Stimulated activated memory B cell treated with anti-CD40 and anti-IgM and Interleukin-4, amounts not matched to agents 10 μg/mL and 1 μg/mL and 100 μg/mL, for 72 hours (primary cell): ENCODE measurements at regions not wholly inside any gene's neighbourhood (a gene's known extent, or its start where the extent isn't known, plus 50 kb on each side); places are given as distances from the start of the nearest gene placed in this dataset.
"Not testable (repeated sequence)": the region's sequence is repeated elsewhere in the genome, so short reads cannot be mapped to it uniquely, and the experiment has no call there.

Experiments used
- ATAC-seq: fragments of 150-1000 bp; cut with Tn5 transposase; 2 replicates; pipeline ENCODE4 v1.10.0; 2021
- H3K27ac Mint-ChIP-seq: one replicate; pipeline ENCODE4 v1.8.0; 2022; ENCODE audit warnings: mild to moderate bottlenecking, mixed read lengths
- H3K27me3 Mint-ChIP-seq: one replicate; pipeline ENCODE4 v1.8.0; 2022; ENCODE audit warnings: mixed read lengths
- H3K36me3 Mint-ChIP-seq: one replicate; pipeline ENCODE4 v1.8.0; 2022; ENCODE audit warnings: mixed read lengths
- H3K4me1 Mint-ChIP-seq: one replicate; pipeline ENCODE4 v1.8.0; 2022; ENCODE audit warnings: mixed read lengths
- H3K4me3 Mint-ChIP-seq: one replicate; pipeline ENCODE4 v1.8.0; 2022; ENCODE audit warnings: mild to moderate bottlenecking, moderate library complexity, mixed read lengths
- H3K9me3 Mint-ChIP-seq: one replicate; pipeline ENCODE4 v1.8.0; 2022; ENCODE audit warnings: mixed read lengths

DNA sequence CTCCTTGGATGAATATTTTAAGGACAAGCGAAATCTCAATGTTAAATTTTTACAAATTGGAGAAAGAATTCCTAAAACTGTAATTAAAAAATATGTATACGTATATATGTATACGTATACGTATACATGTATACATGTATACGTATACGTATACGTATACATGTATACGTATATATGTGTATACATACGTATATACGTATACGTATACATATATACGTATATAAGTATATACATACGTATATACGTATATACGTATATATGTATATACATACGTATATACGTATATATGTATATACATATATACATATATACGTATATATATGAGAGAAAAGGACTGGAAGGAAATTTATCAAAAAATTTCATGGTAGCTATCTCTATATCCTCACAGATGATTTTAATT is 110.2 kb upstream of the ACKR3 start:
- no peak for ATAC-seq
- H3K36me3 Mint-ChIP-seq: peaks cover 6% of the 10 kb centered on the region
- no peaks in the 10 kb centered on the region for H3K4me1 Mint-ChIP-seq
- H3K9me3 Mint-ChIP-seq: peaks cover 4% of the 10 kb centered on the region
- H3K27me3 Mint-ChIP-seq: peaks cover 19% of the 10 kb centered on the region
- no peak overlapping the region for H3K27ac Mint-ChIP-seq
- no peak overlapping the region for H3K4me3 Mint-ChIP-seq

GRCh38 chr2:236464140-236464539 is 105.5 kb upstream of the ACKR3 start:
- H3K9me3 Mint-ChIP-seq: peaks cover 13% of the 10 kb centered on the region
- no peak overlapping the region for H3K4me3 Mint-ChIP-seq
- no peaks in the 10 kb centered on the region for H3K27me3 Mint-ChIP-seq
- ATAC-seq: no peak
- no peaks in the 10 kb centered on the region for H3K36me3 Mint-ChIP-seq
- no peak overlapping the region for H3K27ac Mint-ChIP-seq
- H3K4me1 Mint-ChIP-seq: no peaks in the 10 kb centered on the region

GRCh38 chr2:236472720-236473495 is 96.7 kb upstream of the ACKR3 start:
- H3K9me3 Mint-ChIP-seq: peaks cover 12% of the 10 kb centered on the region
- ATAC-seq: no peak
- H3K36me3 Mint-ChIP-seq: no peaks in the 10 kb centered on the region
- H3K4me3 Mint-ChIP-seq: no peak overlapping the region
- H3K4me1 Mint-ChIP-seq: no peaks in the 10 kb centered on the region
- H3K27me3 Mint-ChIP-seq: peaks cover 15% of the 10 kb centered on the region
- no peak overlapping the region for H3K27ac Mint-ChIP-seq

GRCh38 chr2:236473691-236474090 is 95.9 kb upstream of the ACKR3 start:
- no peak overlapping the region for H3K4me3 Mint-ChIP-seq
- no peak overlapping the region for H3K27ac Mint-ChIP-seq
- no peak for ATAC-seq
- peaks cover 20% of the 10 kb centered on the region for H3K27me3 Mint-ChIP-seq
- H3K9me3 Mint-ChIP-seq: peaks cover 14% of the 10 kb centered on the region
- no peaks in the 10 kb centered on the region for H3K36me3 Mint-ChIP-seq
- H3K4me1 Mint-ChIP-seq: no peaks in the 10 kb centered on the region

- Mint-ChIP-seq H3K36me3 (peaks cover 17% of the 10 kb centered on the region), H3K27me3 (peaks cover 24% of the 10 kb centered on the region), H3K4me3 (no peak overlapping the region), H3K9me3 (peaks cover 29% of the 10 kb centered on the region), H3K27ac (no peak overlapping the region), H3K4me1 (no peaks in the 10 kb centered on the region)
- ATAC-seq: no peak
Observed at GRCh38 chr2:236479814-236480213, 89.8 kb upstream of the ACKR3 start.

GRCh38 chr2:236483102-236483501 is 86.5 kb upstream of the ACKR3 start:
- Mint-ChIP-seq H3K27me3 (peaks cover 14% of the 10 kb centered on the region), H3K27ac (no peak overlapping the region), H3K36me3 (peaks cover 17% of the 10 kb centered on the region), H3K9me3 (peaks cover 15% of the 10 kb centered on the region), H3K4me3 (no peak overlapping the region), H3K4me1 (no peaks in the 10 kb centered on the region)
- ATAC-seq: no peak

DNA sequence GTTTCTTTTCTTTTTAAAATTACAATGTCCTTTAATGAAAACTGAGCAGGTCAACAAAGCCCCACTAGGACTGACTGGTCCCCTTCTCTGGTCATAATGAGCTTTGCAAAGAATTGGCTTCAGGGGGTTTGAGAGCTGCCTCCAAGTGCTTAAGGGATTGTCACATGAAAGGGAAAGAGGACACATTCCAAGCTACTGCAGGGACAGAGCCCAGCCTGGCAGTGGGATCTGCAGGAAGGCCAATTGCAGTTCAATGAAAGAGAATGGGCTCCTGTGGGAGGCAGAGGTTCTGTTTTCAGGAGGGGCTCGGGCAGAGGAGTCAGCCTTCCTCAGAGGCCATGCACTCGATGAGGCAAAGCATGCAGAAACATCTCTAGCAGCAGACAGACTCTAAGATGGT is 84.1 kb upstream of the ACKR3 start:
- Mint-ChIP-seq H3K27me3 (peaks cover 11% of the 10 kb centered on the region), H3K9me3 (peaks cover 4% of the 10 kb centered on the region), H3K27ac (no peak overlapping the region), H3K4me1 (no peaks in the 10 kb centered on the region), H3K4me3 (no peak overlapping the region), H3K36me3 (peaks cover 4% of the 10 kb centered on the region)
- no peak for ATAC-seq

- not testable (repeated sequence) for H3K9me3 Mint-ChIP-seq, H3K4me3 Mint-ChIP-seq, H3K4me1 Mint-ChIP-seq, H3K36me3 Mint-ChIP-seq, H3K27ac Mint-ChIP-seq, ATAC-seq
- peaks cover 11% of the 10 kb centered on the region for H3K27me3 Mint-ChIP-seq
Observed at GRCh38 chr2:236489083-236489482, 80.5 kb upstream of the ACKR3 start.

DNA sequence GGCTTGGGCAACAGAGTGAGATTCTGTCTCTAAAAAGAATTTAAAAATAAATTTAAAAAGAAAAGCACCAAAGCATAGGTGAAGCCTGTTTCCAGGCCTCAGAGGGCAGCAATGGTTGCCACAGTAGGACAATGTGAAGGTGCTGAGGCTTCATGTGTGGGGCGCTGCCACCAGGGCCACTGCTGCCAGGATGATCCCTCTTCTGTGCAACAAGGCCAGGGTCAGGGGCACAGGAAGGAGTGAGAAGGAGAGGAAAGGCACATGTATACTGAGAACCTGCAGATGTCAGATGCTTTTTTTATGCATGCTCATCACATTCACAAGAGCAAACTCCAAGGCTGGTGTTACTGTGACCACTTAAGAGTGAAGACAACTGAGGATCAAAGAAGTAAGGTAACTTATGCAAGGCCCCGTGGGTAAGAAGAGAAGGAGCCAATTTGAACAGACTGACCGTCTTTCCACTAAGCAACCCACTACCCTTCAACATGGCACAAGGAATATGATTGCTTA is 79.7 kb upstream of the ACKR3 start:
- H3K36me3 Mint-ChIP-seq: no peaks in the 10 kb centered on the region
- ATAC-seq: no peak
- H3K4me1 Mint-ChIP-seq: no peaks in the 10 kb centered on the region
- no peak overlapping the region for H3K4me3 Mint-ChIP-seq
- no peak overlapping the region for H3K27ac Mint-ChIP-seq
- H3K27me3 Mint-ChIP-seq: peaks cover 5% of the 10 kb centered on the region
- H3K9me3 Mint-ChIP-seq: peaks cover 7% of the 10 kb centered on the region

- Mint-ChIP-seq H3K27ac (no peak overlapping the region), H3K4me1 (no peaks in the 10 kb centered on the region), H3K4me3 (no peak overlapping the region), H3K36me3 (no peaks in the 10 kb centered on the region), H3K27me3 (peaks cover 38% of the 10 kb centered on the region), H3K9me3 (peaks cover 7% of the 10 kb centered on the region)
- no peak for ATAC-seq
Observed at GRCh38 chr2:236496340-236496739, 73.3 kb upstream of the ACKR3 start.

DNA sequence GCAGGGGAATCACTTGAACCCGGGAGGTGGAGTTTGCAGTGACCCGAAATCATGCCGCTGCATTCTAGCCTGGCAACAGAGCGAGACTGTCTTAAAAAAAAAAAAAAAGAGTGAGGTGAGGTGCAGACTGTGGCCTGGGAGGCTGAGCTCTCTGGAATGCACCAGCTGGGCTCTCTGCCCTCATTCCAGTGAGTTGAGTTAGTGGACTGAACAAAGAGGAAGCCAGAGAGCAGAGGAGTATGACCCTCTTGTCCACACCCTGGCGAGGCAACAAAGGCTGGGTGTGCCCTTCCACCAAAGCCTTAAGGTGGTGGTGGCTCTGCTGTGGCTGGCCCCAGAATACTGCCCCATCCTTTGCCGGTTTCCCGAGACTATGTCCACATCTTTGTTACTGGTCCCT is 71.3 kb upstream of the ACKR3 start:
- Mint-ChIP-seq H3K27me3 (peaks cover 39% of the 10 kb centered on the region), H3K4me3 (no peak overlapping the region), H3K4me1 (no peaks in the 10 kb centered on the region), H3K9me3 (no peaks in the 10 kb centered on the region), H3K27ac (no peak overlapping the region), H3K36me3 (no peaks in the 10 kb centered on the region)
- ATAC-seq: no peak

DNA sequence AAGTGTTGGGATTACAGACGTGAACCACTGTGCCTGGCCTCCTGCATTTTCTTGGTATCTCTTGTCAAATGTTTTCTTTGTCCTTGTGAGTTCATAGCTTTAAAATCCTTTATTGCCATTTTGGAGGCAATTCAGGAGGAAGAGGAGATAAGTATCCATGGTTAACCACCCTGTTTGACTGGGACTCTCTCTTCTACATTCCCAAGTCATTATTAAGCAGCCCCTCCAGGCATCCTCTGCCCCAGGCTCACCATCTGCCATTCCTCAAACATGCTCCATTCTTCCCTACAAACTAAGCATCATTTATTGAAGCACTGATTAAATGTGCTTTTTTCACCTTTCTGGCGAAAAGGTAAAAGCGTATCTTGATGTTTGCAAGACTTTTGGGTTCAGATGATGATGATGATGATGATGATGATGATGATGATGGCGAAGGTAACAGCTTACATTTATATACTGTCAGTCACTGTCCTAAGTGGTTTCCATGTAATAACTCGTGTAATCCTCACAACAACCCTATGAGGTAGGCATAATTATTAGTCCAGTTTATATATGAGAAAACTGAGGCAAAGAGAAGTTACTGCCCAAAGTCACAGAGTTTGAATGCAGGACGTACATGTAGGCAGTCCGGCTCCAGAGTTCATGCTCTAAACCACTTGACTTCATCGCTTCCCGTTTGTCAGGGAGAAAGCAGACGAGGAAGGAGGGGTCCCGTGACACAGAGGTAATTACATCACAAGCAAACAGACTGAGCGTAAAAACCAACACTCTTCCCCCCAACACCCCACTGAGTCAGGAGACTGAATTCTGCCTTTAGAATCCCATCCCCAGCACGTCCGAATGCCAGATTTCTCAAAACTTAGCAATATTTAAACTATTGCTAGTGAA is 69.7 kb upstream of the ACKR3 start:
- no peaks in the 10 kb centered on the region for H3K36me3 Mint-ChIP-seq
- H3K27me3 Mint-ChIP-seq: peaks cover 50% of the 10 kb centered on the region
- H3K4me3 Mint-ChIP-seq: no peak overlapping the region
- no peaks in the 10 kb centered on the region for H3K9me3 Mint-ChIP-seq
- H3K27ac Mint-ChIP-seq: no peak overlapping the region
- H3K4me1 Mint-ChIP-seq: no peaks in the 10 kb centered on the region
- no peak for ATAC-seq

GRCh38 chr2:236501026-236501425 is 68.6 kb upstream of the ACKR3 start:
- H3K4me3 Mint-ChIP-seq: no peak overlapping the region
- H3K9me3 Mint-ChIP-seq: peaks cover 5% of the 10 kb centered on the region
- no peak for ATAC-seq
- peaks cover 4% of the 10 kb centered on the region for H3K36me3 Mint-ChIP-seq
- no peak overlapping the region for H3K27ac Mint-ChIP-seq
- H3K4me1 Mint-ChIP-seq: no peaks in the 10 kb centered on the region
- H3K27me3 Mint-ChIP-seq: peaks cover 59% of the 10 kb centered on the region

DNA sequence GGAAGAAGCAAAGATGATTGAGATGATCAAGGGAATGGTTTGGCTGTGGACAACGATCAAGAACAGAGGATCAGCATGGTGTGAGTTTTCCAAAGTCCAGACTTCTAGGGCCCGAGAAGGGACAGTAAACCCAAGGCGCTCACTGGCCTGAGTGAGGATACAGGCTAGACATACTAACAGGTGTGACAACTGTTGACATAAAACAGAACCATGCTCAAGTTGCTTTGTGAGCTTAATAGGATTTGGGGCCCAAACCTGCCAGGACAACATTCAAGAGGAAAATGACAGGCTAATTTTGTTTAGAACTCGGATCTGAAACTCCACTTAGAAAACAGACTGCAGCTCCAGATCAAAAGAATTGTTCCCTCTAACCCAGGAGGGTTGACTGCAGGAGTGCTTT is 68.1 kb upstream of the ACKR3 start:
- H3K9me3 Mint-ChIP-seq: peaks cover 5% of the 10 kb centered on the region
- ATAC-seq: no peak
- peaks cover 59% of the 10 kb centered on the region for H3K27me3 Mint-ChIP-seq
- no peak overlapping the region for H3K4me3 Mint-ChIP-seq
- no peak overlapping the region for H3K27ac Mint-ChIP-seq
- H3K36me3 Mint-ChIP-seq: peaks cover 4% of the 10 kb centered on the region
- no peaks in the 10 kb centered on the region for H3K4me1 Mint-ChIP-seq

DNA sequence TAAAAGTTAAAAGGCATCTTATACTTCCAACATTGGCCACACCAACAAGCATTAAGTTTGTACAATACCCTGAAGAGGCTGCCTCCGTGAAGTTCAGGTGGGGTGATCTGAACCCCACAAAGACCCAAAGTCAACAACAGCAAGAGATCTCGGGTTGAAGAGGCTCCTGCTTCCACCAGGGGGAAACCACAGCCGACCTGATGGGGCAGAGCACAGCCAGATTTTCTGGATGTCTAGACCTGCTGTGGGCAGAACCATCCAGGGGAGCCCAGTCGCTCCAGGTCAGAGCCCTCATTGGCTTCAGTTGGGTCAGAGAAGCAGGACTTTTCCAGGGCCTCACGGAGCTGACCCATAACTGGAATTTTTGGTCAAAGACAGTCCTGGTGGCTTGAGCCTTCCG is 66.5 kb upstream of the ACKR3 start:
- Mint-ChIP-seq H3K36me3 (peaks cover 4% of the 10 kb centered on the region), H3K4me3 (no peak overlapping the region), H3K9me3 (peaks cover 5% of the 10 kb centered on the region), H3K27me3 (peaks cover 63% of the 10 kb centered on the region), H3K27ac (no peak overlapping the region), H3K4me1 (no peaks in the 10 kb centered on the region)
- ATAC-seq: no peak

DNA sequence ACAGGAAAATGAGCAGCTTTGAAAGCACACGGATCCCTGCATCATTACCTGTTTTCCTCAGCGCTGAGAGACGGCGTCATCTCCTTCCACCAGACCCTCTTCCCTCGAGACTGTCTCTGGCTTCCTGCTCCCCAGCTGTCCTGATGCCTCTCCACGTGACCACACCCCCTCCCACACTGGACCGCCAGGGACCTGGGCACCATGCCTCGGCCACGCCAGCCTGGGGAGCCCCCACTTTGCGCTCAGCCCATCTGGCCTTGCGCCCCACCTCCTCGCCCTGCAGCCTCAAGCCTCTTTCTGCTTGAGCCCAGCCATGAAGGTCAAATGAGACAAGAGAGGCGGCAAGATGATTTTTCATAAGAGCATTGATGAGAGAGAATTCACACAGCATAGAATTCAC is 66.0 kb upstream of the ACKR3 start:
- Mint-ChIP-seq H3K4me1 (no peaks in the 10 kb centered on the region), H3K36me3 (peaks cover 4% of the 10 kb centered on the region), H3K9me3 (peaks cover 5% of the 10 kb centered on the region), H3K27me3 (peaks cover 62% of the 10 kb centered on the region), H3K27ac (no peak overlapping the region), H3K4me3 (no peak overlapping the region)
- no peak for ATAC-seq
